HG03521 (cell line): ENCODE measurements at regions not wholly inside any gene's neighbourhood (a gene's known extent, or its start where the extent isn't known, plus 50 kb on each side); places are given as distances from the start of the nearest gene placed in this dataset.

ENCODE experiments used
- ATAC-seq: cut with Tn5 transposase; IDR thresholded peaks from one replicate; pipeline ENCODE4 v1.9.1; 2021; ENCODE audit warnings: mild to moderate bottlenecking, moderate library complexity; ENCODE audit not compliant: unreplicated experiment

- no peak for ATAC-seq
Observed at GRCh38 chr9:81741103-81741502, 51.8 kb upstream of the TLE1 start.

DNA sequence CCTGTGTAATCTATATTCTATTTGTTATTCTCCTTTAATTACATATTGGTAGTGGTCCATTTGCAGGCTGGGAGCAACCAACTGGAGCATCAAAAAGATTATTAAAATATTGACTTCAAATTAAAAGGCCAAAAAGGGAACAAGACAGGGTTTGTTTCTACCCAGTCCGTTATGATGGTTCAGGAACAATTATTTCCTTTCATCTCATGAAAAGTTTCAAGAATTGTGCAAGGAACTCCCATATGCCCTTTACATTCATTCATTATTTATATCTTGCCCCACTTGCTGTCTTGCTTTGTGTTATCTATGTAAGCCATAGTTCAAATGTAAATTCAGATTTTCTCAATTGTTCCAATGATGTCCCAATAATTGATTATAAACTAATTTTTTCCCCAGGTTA is 58.7 kb upstream of the TLE1 start:
- no peak for ATAC-seq

GRCh38 chr9:81753436-81753835 is 64.1 kb upstream of the TLE1 start:
- ATAC-seq = no peak

DNA sequence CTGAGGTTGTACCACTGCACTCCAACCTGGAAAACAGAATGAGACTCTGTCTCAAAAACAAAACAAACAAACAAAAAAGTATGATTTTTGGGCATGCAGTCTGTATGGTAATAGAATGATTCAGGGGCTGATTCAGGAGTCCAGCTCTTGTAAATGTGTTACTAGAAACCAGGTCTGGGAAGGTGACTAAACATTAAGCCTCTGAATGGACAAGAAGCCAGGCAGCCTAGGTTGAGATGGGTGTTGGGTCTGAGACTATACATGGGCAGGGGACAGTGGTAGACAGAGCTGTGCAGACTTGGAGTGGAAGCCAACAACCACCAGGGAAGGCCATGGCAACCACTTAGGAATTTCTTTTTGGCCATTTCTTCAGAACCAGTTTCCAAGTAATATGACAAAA is 64.9 kb upstream of the TLE1 start:
- no peak for ATAC-seq

DNA sequence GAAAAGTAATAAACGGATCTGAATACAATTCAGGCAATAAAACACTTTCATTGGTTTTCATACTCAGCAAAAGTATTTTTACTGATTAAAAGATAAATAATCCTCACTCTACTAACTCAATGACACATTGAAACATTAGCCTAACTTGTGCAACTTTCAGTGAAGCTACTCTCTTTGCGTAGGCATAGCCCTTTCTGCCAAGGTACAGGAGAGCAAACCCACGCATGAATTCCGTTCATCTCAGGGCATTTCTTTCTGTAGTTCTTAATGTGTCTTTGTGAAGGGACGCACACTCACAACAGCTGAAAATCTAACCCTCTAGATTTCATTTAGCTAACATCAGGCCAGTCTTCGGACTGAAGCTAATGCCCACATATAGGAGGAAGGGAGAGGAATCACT is 66.4 kb upstream of the TLE1 start:
- no peak for ATAC-seq

- no peak for ATAC-seq
Observed at GRCh38 chr9:81756561-81756960, 67.2 kb upstream of the TLE1 start.

DNA sequence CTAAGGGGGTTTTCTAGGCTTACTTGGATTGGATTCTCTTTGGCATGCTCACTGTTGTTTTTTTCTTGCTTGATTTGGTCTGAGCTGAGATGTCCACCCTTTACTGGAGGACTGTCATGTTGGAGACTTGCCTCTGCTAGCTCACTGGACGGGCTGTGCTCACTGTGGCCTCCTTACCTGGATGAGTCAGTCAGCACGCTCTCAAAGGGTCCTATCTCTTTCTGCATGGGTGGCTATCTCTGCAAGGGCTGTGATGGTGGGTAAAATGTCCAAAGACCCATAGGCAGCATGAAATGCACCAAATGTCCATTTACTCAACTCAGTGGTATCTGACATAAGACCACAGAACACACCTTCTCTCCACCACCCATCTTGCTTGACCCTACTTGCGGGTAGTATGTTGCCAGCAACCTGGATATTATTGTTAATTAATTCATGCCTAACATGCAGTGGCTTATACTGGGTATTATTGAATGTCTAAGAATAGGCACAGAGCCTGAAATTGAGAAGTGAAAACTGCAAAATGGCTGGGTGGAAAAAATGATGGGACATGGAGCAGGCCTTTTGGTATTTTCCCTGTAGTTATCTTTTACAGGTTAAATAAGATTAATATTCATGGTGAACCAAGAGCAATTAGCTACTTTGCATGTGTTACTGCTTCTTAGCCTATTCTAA is 68.9 kb upstream of the TLE1 start:
- ATAC-seq = no peak

GRCh38 chr9:81759680-81760215 is 70.4 kb upstream of the TLE1 start:
- ATAC-seq = no peak

DNA sequence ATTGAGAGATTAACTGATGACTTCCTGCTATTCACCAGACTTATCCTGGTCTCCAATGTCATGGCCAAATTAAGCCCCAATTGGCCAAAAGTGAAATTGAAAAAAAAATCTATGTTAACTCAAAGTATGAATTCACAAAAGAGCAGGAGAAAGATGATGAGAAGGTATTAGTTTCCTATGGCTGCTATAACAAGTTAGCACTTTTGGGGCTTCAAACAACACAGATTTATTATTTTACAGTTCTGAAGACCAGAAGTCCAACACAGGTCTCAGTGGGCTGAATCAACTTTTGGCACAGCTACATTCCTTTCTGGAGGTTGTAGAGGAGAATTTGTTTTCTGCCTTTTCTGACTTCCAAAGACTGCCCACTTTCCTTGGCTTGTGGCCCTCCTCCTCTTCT is 78.6 kb upstream of the TLE1 start:
- no peak for ATAC-seq

- no peak for ATAC-seq
Observed at GRCh38 chr9:81771571-81771970, 82.2 kb upstream of the TLE1 start.

GRCh38 chr9:81772144-81772543 is 82.8 kb upstream of the TLE1 start:
- ATAC-seq = no peak

DNA sequence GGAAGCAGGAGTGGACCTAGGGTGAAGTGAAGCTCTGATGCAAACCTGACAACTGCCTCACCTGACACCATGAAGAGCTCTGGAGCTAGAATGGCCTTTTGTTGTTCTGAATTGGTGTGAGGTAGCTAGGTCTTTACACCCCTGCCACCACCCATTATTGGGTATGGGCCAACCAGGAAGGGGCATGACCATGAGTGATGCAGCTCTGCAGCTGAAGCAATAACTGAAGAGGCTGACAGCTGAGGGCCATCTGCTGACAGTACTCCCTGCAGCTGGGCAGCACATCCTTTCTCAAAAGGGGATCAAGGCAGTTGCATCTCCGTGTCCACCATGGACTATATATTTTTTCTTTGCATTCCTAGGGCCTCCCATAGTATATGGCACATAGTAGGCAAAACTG is 87.0 kb upstream of the TLE1 start:
- no peak for ATAC-seq

DNA sequence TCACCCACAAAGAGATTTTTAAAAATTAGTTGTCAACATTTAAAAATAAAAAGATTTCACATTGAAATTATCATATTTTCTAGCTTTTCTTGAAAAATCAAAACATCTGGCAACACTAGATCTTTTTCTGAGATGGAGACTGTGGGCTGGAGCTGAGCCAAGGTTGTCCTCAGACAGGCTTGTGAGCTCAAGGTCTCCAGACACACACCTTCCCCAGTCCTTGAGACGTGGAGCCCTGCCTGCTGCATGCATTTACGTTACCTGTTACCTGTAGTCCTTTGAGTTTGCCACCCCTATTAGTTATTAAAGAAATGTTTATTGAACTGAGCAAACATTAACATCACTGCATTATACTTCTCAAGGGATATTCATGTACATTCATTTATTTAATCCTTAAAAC is 87.5 kb upstream of the TLE1 start:
- no peak for ATAC-seq

- ATAC-seq = no peak
Observed at GRCh38 chr9:81777482-81777881, 88.1 kb upstream of the TLE1 start.

- no peak for ATAC-seq
Observed at GRCh38 chr9:81782313-81782995, 93.1 kb upstream of the TLE1 start.

- ATAC-seq = no peak
Observed at GRCh38 chr9:81787747-81788632, 98.6 kb upstream of the TLE1 start.

- no peak for ATAC-seq
Observed at GRCh38 chr9:81789721-81790120, 100.4 kb upstream of the TLE1 start.

- ATAC-seq = no peak
Observed at GRCh38 chr9:81790166-81790565, 100.8 kb upstream of the TLE1 start.

DNA sequence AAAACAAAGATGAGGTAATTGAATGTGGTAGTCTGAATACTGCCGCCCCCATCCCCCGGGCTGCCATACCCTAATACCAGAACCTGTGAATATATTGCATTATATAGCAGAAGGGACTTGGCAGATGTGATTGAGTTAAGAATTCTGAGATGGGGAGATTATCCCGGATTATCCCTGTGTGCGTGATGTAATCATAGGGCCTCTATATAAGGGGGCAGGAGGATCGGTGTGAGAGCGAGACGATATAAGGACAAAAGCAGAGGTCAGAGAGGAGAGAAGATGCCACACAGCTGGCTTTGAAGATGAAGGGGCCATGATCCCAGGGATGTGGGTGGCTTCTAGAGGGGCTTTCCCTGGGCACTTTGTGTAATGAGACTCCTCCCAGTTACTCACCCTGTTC is 101.7 kb upstream of the TLE1 start:
- no peak for ATAC-seq

- ATAC-seq = no peak
Observed at GRCh38 chr9:81798606-81799005, 109.3 kb upstream of the TLE1 start.

- ATAC-seq = no peak
Observed at GRCh38 chr9:81801190-81801589, 111.8 kb upstream of the TLE1 start.

GRCh38 chr9:81804306-81804705 is 115.0 kb upstream of the TLE1 start:
- no peak for ATAC-seq
